H9 (cell line): ENCODE measurements at regions not wholly inside any gene's neighbourhood (a gene's known extent, or its start where the extent isn't known, plus 50 kb on each side); places are given as distances from the start of the nearest gene placed in this dataset.

Source experiments
- DNase-seq: peaks from one replicate; pipeline ENCODE4 v3.0.0-alpha.2; 2017
- H2AFZ ChIP-seq: one replicate; pipeline ENCODE4 v1.6.1; 2013; ENCODE audit warnings: mild to moderate bottlenecking, low read length, control low read depth, moderate library complexity
- H2AK5ac ChIP-seq: 2 replicates; pipeline ENCODE4 v1.6.1; 2013; ENCODE audit warnings: low read length, control low read depth, mixed read lengths; ENCODE audit not compliant: insufficient read length
- H2BK120ac ChIP-seq: one replicate; pipeline ENCODE4 v1.6.1; 2013; ENCODE audit warnings: low read depth, mild to moderate bottlenecking, low read length, control low read depth, inconsistent platforms; ENCODE audit not compliant: poor library complexity, severe bottlenecking
- H2BK12ac ChIP-seq: 2 replicates; pipeline ENCODE4 v1.6.1; 2013; ENCODE audit warnings: low read length, control low read depth, mixed read lengths, low read depth; ENCODE audit not compliant: insufficient read length
- H2BK15ac ChIP-seq: 2 replicates; pipeline ENCODE4 v1.6.1; 2013; ENCODE audit warnings: low read depth, low read length, control low read depth
- H2BK20ac ChIP-seq: one replicate; pipeline ENCODE4 v1.6.1; 2013; ENCODE audit warnings: low read depth, mild to moderate bottlenecking, low read length, control low read depth, inconsistent platforms; ENCODE audit not compliant: poor library complexity, severe bottlenecking
- H2BK5ac ChIP-seq: 2 replicates; pipeline ENCODE4 v1.6.1; 2013; ENCODE audit warnings: low read length, control low read depth, mixed read lengths; ENCODE audit not compliant: insufficient read length
- H3K14ac ChIP-seq: 2 replicates; pipeline ENCODE4 v1.6.1; 2013; ENCODE audit warnings: low read length, control low read depth; ENCODE audit not compliant: insufficient read depth
- H3K18ac ChIP-seq: 2 replicates; pipeline ENCODE4 v1.6.1; 2013; ENCODE audit warnings: low read depth, mild to moderate bottlenecking, mixed read lengths, low read length, control low read depth; ENCODE audit not compliant: insufficient read length
- H3K23ac ChIP-seq: 2 replicates; pipeline ENCODE4 v1.6.1; 2013; ENCODE audit warnings: low read length, control low read depth, mixed read lengths, low read depth; ENCODE audit not compliant: insufficient read length
- H3K23me2 ChIP-seq: 2 replicates; pipeline ENCODE4 v1.6.1; 2013; ENCODE audit warnings: low read depth, mild to moderate bottlenecking, mixed read lengths, low read length, control low read depth; ENCODE audit not compliant: insufficient read length, poor library complexity, severe bottlenecking
- H3K27ac ChIP-seq: 2 replicates; pipeline ENCODE4 v1.5.1; 2013; ENCODE audit warnings: low read length, control low read depth, mixed read lengths, low read depth; ENCODE audit not compliant: insufficient read length
- H3K27me3 ChIP-seq: 2 replicates; pipeline ENCODE4 v1.6.1; 2013; ENCODE audit warnings: low read length, control low read depth, inconsistent platforms; ENCODE audit not compliant: insufficient read depth
- H3K4ac ChIP-seq: 2 replicates; pipeline ENCODE4 v1.6.1; 2013; ENCODE audit warnings: low read depth, mild to moderate bottlenecking, control low read depth, inconsistent platforms, low read length, moderate library complexity
- H3K4me1 ChIP-seq: 2 replicates; pipeline ENCODE4 v1.6.1; 2013; ENCODE audit warnings: low read length, control low read depth, inconsistent platforms; ENCODE audit not compliant: insufficient read depth
- H3K4me2 ChIP-seq: 2 replicates; pipeline ENCODE4 v1.6.1; 2013; ENCODE audit warnings: low read length, control low read depth, mixed read lengths; ENCODE audit not compliant: insufficient read length, insufficient read depth
- H3K56ac ChIP-seq: 2 replicates; pipeline ENCODE4 v1.6.1; 2013; ENCODE audit warnings: low read depth, mild to moderate bottlenecking, mixed read lengths, low read length, control low read depth; ENCODE audit not compliant: insufficient read length
- H3K79me1 ChIP-seq: 2 replicates; pipeline ENCODE4 v1.6.1; 2013; ENCODE audit warnings: low read depth, mild to moderate bottlenecking, moderate library complexity, low read length, control low read depth, inconsistent platforms; ENCODE audit not compliant: insufficient read depth, poor library complexity, severe bottlenecking
- H3K79me2 ChIP-seq: 2 replicates; pipeline ENCODE4 v1.6.1; 2013; ENCODE audit warnings: low read length, control low read depth, inconsistent platforms; ENCODE audit not compliant: insufficient read depth
- H3K9ac ChIP-seq: 2 replicates; pipeline ENCODE4 v1.6.1; 2013; ENCODE audit warnings: low read length, control low read depth, mixed read lengths; ENCODE audit not compliant: insufficient read length; ENCODE audit errors: extremely low read depth
- H3K9me3 ChIP-seq: one replicate; pipeline ENCODE4 v1.6.1; 2013; ENCODE audit warnings: low read depth, low read length, inconsistent platforms; ENCODE audit not compliant: control insufficient read depth
- H3T11ph ChIP-seq: one replicate; pipeline ENCODE4 v1.6.1; 2013; ENCODE audit warnings: mild to moderate bottlenecking, low read length, control low read depth, inconsistent platforms
- H4K20me1 ChIP-seq: one replicate; pipeline ENCODE4 v1.6.1; 2013; ENCODE audit not compliant: control insufficient read depth, insufficient read length, insufficient read depth
- H4K5ac ChIP-seq: 2 replicates; pipeline ENCODE4 v1.6.1; 2013; ENCODE audit warnings: low read depth, mild to moderate bottlenecking, mixed read lengths, low read length, control low read depth; ENCODE audit not compliant: insufficient read length
- H4K8ac ChIP-seq: replicated peaks from 2 replicates; pipeline ENCODE4 v1.6.1; 2013; ENCODE audit warnings: low read length, control low read depth, mixed read lengths, low read depth; ENCODE audit not compliant: insufficient read length
- H4K91ac ChIP-seq: 2 replicates; pipeline ENCODE4 v1.6.1; 2013; ENCODE audit warnings: low read depth, mild to moderate bottlenecking, moderate library complexity, mixed read lengths, low read length, control low read depth; ENCODE audit not compliant: insufficient read length
- H3K27ac Mint-ChIP-seq, 3 experiments: 2 replicates in 2 of 3; 3 replicates in 1 of 3; pipeline ENCODE4 v1.8.0; 2020 to 2021; ENCODE audit warnings: mixed read lengths in 3 of 3, mild to moderate bottlenecking in 1 of 3, moderate library complexity in 1 of 3
- H3K27me3 Mint-ChIP-seq: 2 replicates; pipeline ENCODE4 v1.8.0; 2021; ENCODE audit warnings: low read depth, mild to moderate bottlenecking, moderate library complexity, mixed read lengths
- H3K36me3 Mint-ChIP-seq, 3 experiments: 2 replicates in 2 of 3; 3 replicates in 1 of 3; pipeline ENCODE4 v1.8.0; 2020 to 2021; ENCODE audit warnings: low read depth in 3 of 3, mixed read lengths in 3 of 3; ENCODE audit not compliant: insufficient read depth in 1 of 3
- H3K4me1 Mint-ChIP-seq, 2 experiments: 2 replicates each; pipeline ENCODE4 v1.8.0; 2020; ENCODE audit warnings: mixed read lengths in 2 of 2
- H3K4me3 Mint-ChIP-seq, 2 experiments: 2 replicates in 1 of 2; 3 replicates in 1 of 2; pipeline ENCODE4 v1.8.0; 2020 to 2021; ENCODE audit warnings: mild to moderate bottlenecking in 2 of 2, mixed read lengths in 2 of 2, moderate library complexity in 1 of 2
- H3K9me3 Mint-ChIP-seq, 2 experiments: 2 replicates in 1 of 2; 3 replicates in 1 of 2; pipeline ENCODE4 v1.8.0; 2020; ENCODE audit warnings: mild to moderate bottlenecking in 2 of 2, mixed read lengths in 2 of 2, moderate library complexity in 1 of 2
- CTCF ChIP-seq: fragments of 200-600 bp; sonication (generic); conservative IDR thresholded peaks from 3 replicates; pipeline ENCODE4 v1.8.0; 2021; ENCODE audit warnings: antibody characterized with exemption, mild to moderate bottlenecking
- WGBS: extraction: QIAGEN DNeasy Blood & Tissue Kit; methylation state at CpG from one replicate; pipeline ENCODE4 v1.1.7; 2013; ENCODE audit warnings: missing lambda C conversion rate, low lambda C conversion rate, mixed read lengths; ENCODE audit not compliant: insufficient read length; ENCODE audit errors: extremely low coverage; 5-methylcytosine and 5-hydroxymethylcytosine counted together

- WGBS = no CpG with 5 or more reads among the region's 4 CpGs
These were observed 322.7 kb upstream of the RTL1 start for GRCh38 chr14:101226265-101226602.

More at GRCh38 chr14:101226265-101226602, 322.7 kb upstream of the RTL1 start:
- no peak overlapping the region for H3K23ac ChIP-seq
- no peak for DNase-seq
- no peak overlapping the region for H3K9ac ChIP-seq
- no peak overlapping the region for H3K14ac ChIP-seq
- no peaks in the 10 kb centered on the region for H3K79me2 ChIP-seq
- no peak overlapping the region for H4K5ac ChIP-seq
- TF ChIP-seq CTCF = no peak
- H4K91ac ChIP-seq = no peak overlapping the region
- no peak overlapping the region for H2AFZ ChIP-seq
- peaks cover 30 to 43% of the 10 kb centered on the region in 2 experiments for H3K4me1 Mint-ChIP-seq
- no peak overlapping the region for H3K56ac ChIP-seq
- H2BK5ac ChIP-seq = no peak overlapping the region
- H3K4me2 ChIP-seq = no peak overlapping the region
- no peak overlapping the region for H3K27ac ChIP-seq
- no peak overlapping the region for H3K4me3 Mint-ChIP-seq
- no peak overlapping the region for H4K8ac ChIP-seq
- no peaks in the 10 kb centered on the region for H4K20me1 ChIP-seq
- H3K4ac ChIP-seq = no peak overlapping the region
- H2BK12ac ChIP-seq = no peak overlapping the region
- no peak overlapping the region for H2BK15ac ChIP-seq
- no peak overlapping the region for H2BK20ac ChIP-seq
- no peak overlapping the region for H2AK5ac ChIP-seq
- H3K27me3 Mint-ChIP-seq = peaks cover 24% of the 10 kb centered on the region
- no peak overlapping the region; a peak in 1 of 7 replicates for H3K27ac Mint-ChIP-seq
- H3K27me3 ChIP-seq = no peaks in the 10 kb centered on the region
- no peak overlapping the region for H3T11ph ChIP-seq
- H3K9me3 Mint-ChIP-seq = peaks cover 0 to 6% of the 10 kb centered on the region in 2 experiments; a peak in 4 of 5 replicates
- H3K4me1 ChIP-seq = peaks cover 2% of the 10 kb centered on the region; the same call in 1 of the 2 replicates
- H3K9me3 ChIP-seq = no peaks in the 10 kb centered on the region
- H3K79me1 ChIP-seq = no peaks in the 10 kb centered on the region
- no peaks in the 10 kb centered on the region for H3K23me2 ChIP-seq
- H3K36me3 Mint-ChIP-seq = peaks cover 0 to 4% (median 0%) of the 10 kb centered on the region in 3 experiments; a peak in 4 of 7 replicates
- H3K18ac ChIP-seq = no peak overlapping the region
- no peak overlapping the region for H2BK120ac ChIP-seq
